Esophagus squamous epithelium (tissue), 4 donors: ENCODE measurements at regions not wholly inside any gene's neighbourhood (a gene's known extent, or its start where the extent isn't known, plus 50 kb on each side); places are given as distances from the start of the nearest gene placed in this dataset.

Experiments
- POLR2A ChIP-seq, 4 donors: fragments of 450-650 bp; IDR thresholded peaks; one replicate each; pipeline ENCODE4 v1.6.1; 2017; ENCODE audit warnings: antibody characterized with exemption in 4 of 4, mild to moderate bottlenecking in 4 of 4, moderate library complexity in 3 of 4
- TF ChIP-seq, protein P1 (sequence below), 6 experiments: fragments of 450-650 bp in 4 of 6; fragments of 200-600 bp in 2 of 6; sonication (generic) in 2 of 6; IDR thresholded peaks; one replicate each; pipeline ENCODE4 v1.5.1; 2016 to 2019; ENCODE audit warnings: antibody characterized with exemption in 6 of 6, mild to moderate bottlenecking in 4 of 6, moderate library complexity in 4 of 6

DNA sequence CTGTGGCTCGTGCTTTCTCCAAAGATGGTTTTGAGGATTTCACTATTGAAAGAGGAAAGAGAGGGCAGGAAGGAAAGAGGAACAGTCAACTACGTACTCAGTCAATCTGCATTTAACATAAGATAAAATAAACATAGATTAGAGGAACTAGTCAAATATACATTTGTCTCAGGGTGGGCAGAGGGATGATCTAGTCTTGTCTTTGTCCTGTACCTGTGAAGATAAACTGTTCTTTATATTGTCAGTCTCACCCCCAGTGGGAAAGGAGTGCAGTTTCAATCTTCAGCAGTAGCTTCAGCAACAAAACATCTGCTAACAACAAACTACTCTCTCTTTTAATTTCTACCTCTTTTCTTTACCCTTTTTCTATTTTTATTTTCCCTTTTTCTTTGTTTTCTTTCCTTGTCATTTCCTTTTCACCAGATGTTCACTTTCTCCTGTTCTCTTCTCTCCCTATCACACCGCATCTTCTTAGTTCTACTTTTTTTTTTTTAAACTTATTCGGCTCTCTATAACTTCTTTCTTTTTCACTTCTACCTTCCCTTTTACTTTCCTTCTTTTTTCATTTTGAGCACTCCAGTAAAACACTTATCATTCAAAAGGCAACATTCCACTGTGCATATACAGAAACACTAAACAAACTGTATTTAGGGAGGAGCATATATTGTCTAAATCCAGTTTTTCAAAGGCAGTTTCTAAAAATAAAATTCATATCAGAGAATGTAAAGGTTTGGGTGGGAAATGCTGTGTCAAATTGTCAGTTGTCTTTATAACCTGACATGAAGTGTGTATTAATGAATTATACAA is 51.4 kb upstream of the GUCY1A1 start:
- TF ChIP-seq, protein P1, sequence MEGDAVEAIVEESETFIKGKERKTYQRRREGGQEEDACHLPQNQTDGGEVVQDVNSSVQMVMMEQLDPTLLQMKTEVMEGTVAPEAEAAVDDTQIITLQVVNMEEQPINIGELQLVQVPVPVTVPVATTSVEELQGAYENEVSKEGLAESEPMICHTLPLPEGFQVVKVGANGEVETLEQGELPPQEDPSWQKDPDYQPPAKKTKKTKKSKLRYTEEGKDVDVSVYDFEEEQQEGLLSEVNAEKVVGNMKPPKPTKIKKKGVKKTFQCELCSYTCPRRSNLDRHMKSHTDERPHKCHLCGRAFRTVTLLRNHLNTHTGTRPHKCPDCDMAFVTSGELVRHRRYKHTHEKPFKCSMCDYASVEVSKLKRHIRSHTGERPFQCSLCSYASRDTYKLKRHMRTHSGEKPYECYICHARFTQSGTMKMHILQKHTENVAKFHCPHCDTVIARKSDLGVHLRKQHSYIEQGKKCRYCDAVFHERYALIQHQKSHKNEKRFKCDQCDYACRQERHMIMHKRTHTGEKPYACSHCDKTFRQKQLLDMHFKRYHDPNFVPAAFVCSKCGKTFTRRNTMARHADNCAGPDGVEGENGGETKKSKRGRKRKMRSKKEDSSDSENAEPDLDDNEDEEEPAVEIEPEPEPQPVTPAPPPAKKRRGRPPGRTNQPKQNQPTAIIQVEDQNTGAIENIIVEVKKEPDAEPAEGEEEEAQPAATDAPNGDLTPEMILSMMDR (IDR thresholded peaks at IDR 0.05): no peak
- TF ChIP-seq POLR2A (IDR thresholded peaks at IDR 0.05): no peak
